SK-N-SH treated with all-trans-retinoic acid at 6 μM for 48 hours (cell line): ENCODE measurements at regions not wholly inside any gene's neighbourhood (a gene's known extent, or its start where the extent isn't known, plus 50 kb on each side); places are given as distances from the start of the nearest gene placed in this dataset.

Experiments used
- ATAC-seq: fragments of 200-7000 bp; cut with Tn5 transposase; 3 replicates; pipeline ENCODE4 v1.9.1; 2020; ENCODE audit warnings: mild to moderate bottlenecking, moderate library complexity
- ARNTL ChIP-seq: fragments of 450-650 bp; formaldehyde crosslinking; IDR thresholded peaks from 2 replicates; pipeline ENCODE4 v1.5.0; 2020; ENCODE audit warnings: low read depth, mild to moderate bottlenecking, moderate library complexity, borderline replicate concordance
- BACH2 ChIP-seq: fragments of 250-450 bp; sonication (Bioruptor Pico); IDR thresholded peaks from 2 replicates; pipeline ENCODE4 v1.9.0; 2021; ENCODE audit warnings: mild to moderate bottlenecking, borderline replicate concordance
- CREB5 ChIP-seq: fragments of 250-450 bp; sonication (Bioruptor Pico); IDR thresholded peaks from 2 replicates; pipeline ENCODE4 v1.5.1; 2020; ENCODE audit warnings: low read depth, mild to moderate bottlenecking, moderate library complexity
- CSDC2 ChIP-seq: fragments of 250-450 bp; sonication (Bioruptor Pico); IDR thresholded peaks from 2 replicates; pipeline ENCODE4 v1.5.0; 2020; ENCODE audit warnings: mild to moderate bottlenecking, moderate library complexity
- CSRNP3 ChIP-seq: fragments of 250-450 bp; sonication (Bioruptor Pico); IDR thresholded peaks from 2 replicates; pipeline ENCODE4 v1.5.1; 2021; ENCODE audit warnings: mild to moderate bottlenecking, moderate library complexity
- ESRRG ChIP-seq: fragments of 250-450 bp; sonication (Bioruptor Pico); IDR thresholded peaks from 2 replicates; pipeline ENCODE4 v1.6.1; 2021; ENCODE audit warnings: mild to moderate bottlenecking
- GLIS3 ChIP-seq: fragments of 250-450 bp; sonication (Bioruptor Pico); IDR thresholded peaks from 2 replicates; pipeline ENCODE4 v1.5.0; 2020; ENCODE audit warnings: mild to moderate bottlenecking, moderate library complexity
- ISL1 ChIP-seq: fragments of 250-450 bp; sonication (Bioruptor Pico); IDR thresholded peaks from 2 replicates; pipeline ENCODE4 v2.1.2; 2022; ENCODE audit warnings: mild to moderate bottlenecking, moderate library complexity
- OSR1 ChIP-seq: fragments of 250-450 bp; sonication (Bioruptor Pico); IDR thresholded peaks from 2 replicates; pipeline ENCODE4 v1.8.0; 2022; ENCODE audit warnings: moderate library complexity, mild to moderate bottlenecking, inconsistent platforms
- PATZ1 ChIP-seq: fragments of 250-450 bp; sonication (Bioruptor Pico); IDR thresholded peaks from 2 replicates; pipeline ENCODE4 v1.8.0; 2020; ENCODE audit warnings: mild to moderate bottlenecking, moderate library complexity, borderline replicate concordance
- POU6F1 ChIP-seq: fragments of 250-450 bp; sonication (Bioruptor Pico); IDR thresholded peaks from 2 replicates; pipeline ENCODE4 v1.8.0; 2021; ENCODE audit warnings: low read depth, mild to moderate bottlenecking, moderate library complexity, borderline replicate concordance
- PPARA ChIP-seq: fragments of 250-450 bp; sonication (Bioruptor Pico); IDR thresholded peaks from 2 replicates; pipeline ENCODE4 v1.5.0; 2020; ENCODE audit warnings: mild to moderate bottlenecking, borderline replicate concordance
- RARB ChIP-seq: fragments of 250-450 bp; sonication (Bioruptor Pico); IDR thresholded peaks from 2 replicates; pipeline ENCODE4 v1.8.0; 2021; ENCODE audit warnings: mild to moderate bottlenecking, moderate library complexity
- SNAI2 ChIP-seq: fragments of 250-450 bp; sonication (Bioruptor Pico); IDR thresholded peaks from 2 replicates; pipeline ENCODE4 v1.5.0; 2020; ENCODE audit warnings: mild to moderate bottlenecking, moderate library complexity
- TCF4 ChIP-seq: fragments of 250-450 bp; sonication (Bioruptor Pico); IDR thresholded peaks from 2 replicates; pipeline ENCODE4 v1.8.0; 2021; ENCODE audit warnings: mild to moderate bottlenecking, moderate library complexity, borderline replicate concordance
- TOX ChIP-seq: fragments of 250-450 bp; sonication (Bioruptor Pico); IDR thresholded peaks from 2 replicates; pipeline ENCODE4 v1.8.0; 2021; ENCODE audit warnings: mild to moderate bottlenecking, moderate library complexity, borderline replicate concordance
- ZFP3 ChIP-seq: fragments of 250-450 bp; sonication (Bioruptor Pico); IDR thresholded peaks from 2 replicates; pipeline ENCODE4 v1.5.0; 2020; ENCODE audit warnings: mild to moderate bottlenecking, moderate library complexity
- ZFP30 ChIP-seq: fragments of 450-650 bp; formaldehyde crosslinking; IDR thresholded peaks from 2 replicates; pipeline ENCODE4 v1.5.0; 2022; ENCODE audit warnings: mild to moderate bottlenecking, moderate library complexity
- ZNF565 ChIP-seq: fragments of 450-650 bp; formaldehyde crosslinking; conservative IDR thresholded peaks from 2 replicates; pipeline ENCODE4 v1.5.0; 2020; ENCODE audit warnings: low read depth, mild to moderate bottlenecking, moderate library complexity
- ZNF70 ChIP-seq: fragments of 450-650 bp; formaldehyde crosslinking; IDR thresholded peaks from 2 replicates; pipeline ENCODE4 v1.5.0; 2020; ENCODE audit warnings: mild to moderate bottlenecking, moderate library complexity
- ZNF8 ChIP-seq: fragments of 450-650 bp; formaldehyde crosslinking; IDR thresholded peaks from 2 replicates; pipeline ENCODE4 v1.5.0; 2020; ENCODE audit warnings: mild to moderate bottlenecking, moderate library complexity
- TF ChIP-seq, protein P1 (sequence below): fragments of 250-450 bp; sonication (Bioruptor Pico); IDR thresholded peaks from 2 replicates; pipeline ENCODE4 v1.5.0; 2020; ENCODE audit warnings: mild to moderate bottlenecking, moderate library complexity

DNA sequence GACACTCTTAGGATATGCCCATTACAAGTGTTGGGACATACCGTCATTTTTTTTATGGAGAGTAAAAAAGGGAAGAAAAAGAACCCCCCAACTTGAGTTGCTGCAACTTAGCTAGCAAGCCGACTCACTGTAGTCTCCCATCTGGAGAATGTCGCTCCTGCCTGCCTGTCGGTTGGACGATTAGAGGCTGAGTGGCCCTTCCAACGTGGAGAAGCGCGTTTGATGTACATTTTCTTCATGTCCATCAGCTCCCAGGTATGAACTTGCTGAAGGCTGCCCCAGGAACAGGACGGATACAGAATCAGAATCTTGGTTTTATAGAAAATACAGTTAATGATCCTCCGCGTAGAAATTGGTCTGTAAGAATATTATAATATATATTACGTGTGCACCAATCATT, 189.0 kb upstream of the SOX1 start:
- ATAC-seq, result no peak
- no peak for TF ChIP-seq ZFP30 (CRISPR knock-in tag)
- TF ChIP-seq CSRNP3 (CRISPR knock-in tag), result no peak
- no peak for TF ChIP-seq TCF4

DNA sequence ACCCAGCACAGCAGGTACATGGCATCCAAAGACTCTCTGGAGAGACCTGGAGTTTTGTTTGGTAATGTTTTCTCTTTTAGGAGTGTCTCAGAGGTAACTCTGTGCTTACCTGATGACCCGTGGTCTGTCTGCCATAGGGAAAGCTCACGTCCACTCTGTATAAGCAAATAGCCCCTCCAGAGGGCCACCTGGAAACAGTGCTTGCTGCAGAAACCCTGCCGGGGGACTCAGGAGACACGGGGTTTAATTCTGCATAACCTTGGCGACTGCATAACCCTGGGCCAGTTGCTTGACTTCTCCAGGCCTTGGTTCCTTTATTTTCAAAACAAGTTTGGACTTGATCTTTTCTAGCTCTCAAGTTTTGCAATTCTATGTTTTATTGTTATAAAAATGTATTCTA, 187.2 kb upstream of the SOX1 start:
- no peak for ATAC-seq
- TF ChIP-seq CSDC2 (CRISPR knock-in tag), result no peak
- TF ChIP-seq SNAI2, result no peak
- no peak for TF ChIP-seq CREB5 (CRISPR knock-in tag)
- no peak for TF ChIP-seq GLIS3
- TF ChIP-seq ZNF565, result no peak
- no peak for TF ChIP-seq ESRRG (CRISPR knock-in tag)
- TF ChIP-seq OSR1 (CRISPR knock-in tag), result no peak
- no peak for TF ChIP-seq ZFP30 (CRISPR knock-in tag)
- TF ChIP-seq TCF4, result no peak
- no peak for TF ChIP-seq ZNF8 (CRISPR knock-in tag)
- no peak for TF ChIP-seq ISL1 (CRISPR knock-in tag)
- no peak for TF ChIP-seq PATZ1 (CRISPR knock-in tag)
- TF ChIP-seq ARNTL (CRISPR knock-in tag), result no peak
- no peak for TF ChIP-seq ZFP3
- TF ChIP-seq PPARA (CRISPR knock-in tag), result no peak
- TF ChIP-seq, all 23 proteins: peak for 0

GRCh38 chr13:111880185-111880584, 186.8 kb upstream of the SOX1 start:
- no peak for TF ChIP-seq PPARA (CRISPR knock-in tag)
- TF ChIP-seq TOX (CRISPR knock-in tag), result no peak
- TF ChIP-seq ARNTL (CRISPR knock-in tag), result no peak
- ATAC-seq, result no peak

DNA sequence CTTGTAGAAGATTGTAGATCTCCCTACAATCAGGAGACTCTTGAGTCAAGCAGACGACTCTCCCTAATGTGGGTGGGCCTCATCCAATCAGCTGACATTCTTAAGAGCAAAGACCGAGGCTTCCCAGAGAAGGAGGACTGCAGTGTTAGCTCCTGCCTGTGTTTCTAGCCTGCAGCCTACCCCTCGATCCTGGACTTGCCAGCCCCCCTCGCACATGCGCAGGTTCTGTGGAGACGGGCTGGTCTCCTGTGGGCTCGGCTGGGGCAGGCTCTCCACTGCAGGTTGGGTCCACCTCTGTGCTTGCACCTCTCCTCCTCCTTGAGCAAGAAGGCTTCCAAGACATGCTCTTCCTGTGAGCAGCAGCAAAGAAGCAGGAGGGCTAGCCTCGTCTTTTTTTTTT, 185.2 kb upstream of the SOX1 start:
- ATAC-seq, result no peak
- no peak for TF ChIP-seq CSRNP3 (CRISPR knock-in tag)
- TF ChIP-seq, protein P1, sequence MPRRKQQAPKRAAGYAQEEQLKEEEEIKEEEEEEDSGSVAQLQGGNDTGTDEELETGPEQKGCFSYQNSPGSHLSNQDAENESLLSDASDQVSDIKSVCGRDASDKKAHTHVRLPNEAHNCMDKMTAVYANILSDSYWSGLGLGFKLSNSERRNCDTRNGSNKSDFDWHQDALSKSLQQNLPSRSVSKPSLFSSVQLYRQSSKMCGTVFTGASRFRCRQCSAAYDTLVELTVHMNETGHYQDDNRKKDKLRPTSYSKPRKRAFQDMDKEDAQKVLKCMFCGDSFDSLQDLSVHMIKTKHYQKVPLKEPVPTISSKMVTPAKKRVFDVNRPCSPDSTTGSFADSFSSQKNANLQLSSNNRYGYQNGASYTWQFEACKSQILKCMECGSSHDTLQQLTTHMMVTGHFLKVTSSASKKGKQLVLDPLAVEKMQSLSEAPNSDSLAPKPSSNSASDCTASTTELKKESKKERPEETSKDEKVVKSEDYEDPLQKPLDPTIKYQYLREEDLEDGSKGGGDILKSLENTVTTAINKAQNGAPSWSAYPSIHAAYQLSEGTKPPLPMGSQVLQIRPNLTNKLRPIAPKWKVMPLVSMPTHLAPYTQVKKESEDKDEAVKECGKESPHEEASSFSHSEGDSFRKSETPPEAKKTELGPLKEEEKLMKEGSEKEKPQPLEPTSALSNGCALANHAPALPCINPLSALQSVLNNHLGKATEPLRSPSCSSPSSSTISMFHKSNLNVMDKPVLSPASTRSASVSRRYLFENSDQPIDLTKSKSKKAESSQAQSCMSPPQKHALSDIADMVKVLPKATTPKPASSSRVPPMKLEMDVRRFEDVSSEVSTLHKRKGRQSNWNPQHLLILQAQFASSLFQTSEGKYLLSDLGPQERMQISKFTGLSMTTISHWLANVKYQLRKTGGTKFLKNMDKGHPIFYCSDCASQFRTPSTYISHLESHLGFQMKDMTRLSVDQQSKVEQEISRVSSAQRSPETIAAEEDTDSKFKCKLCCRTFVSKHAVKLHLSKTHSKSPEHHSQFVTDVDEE (CRISPR knock-in tag), result no peak
- TF ChIP-seq POU6F1, result no peak
- no peak for TF ChIP-seq ZFP3
- no peak for TF ChIP-seq ZFP30 (CRISPR knock-in tag)
- no peak for TF ChIP-seq ZNF70 (CRISPR knock-in tag)
- TF ChIP-seq GLIS3, result no peak
- TF ChIP-seq TOX (CRISPR knock-in tag), result no peak
- no peak for TF ChIP-seq PPARA (CRISPR knock-in tag)
- no peak for TF ChIP-seq ARNTL (CRISPR knock-in tag)
- no peak for TF ChIP-seq CSDC2 (CRISPR knock-in tag)
- TF ChIP-seq CREB5 (CRISPR knock-in tag), result no peak
- TF ChIP-seq ZNF8 (CRISPR knock-in tag), result no peak
- TF ChIP-seq RARB (CRISPR knock-in tag), result no peak
- TF ChIP-seq BACH2, result no peak
- no peak for TF ChIP-seq ESRRG (CRISPR knock-in tag)
- TF ChIP-seq ZNF565, result no peak
